HepG2 (cell line): ENCODE measurements at regions not wholly inside any gene's neighbourhood (a gene's known extent, or its start where the extent isn't known, plus 50 kb on each side); places are given as distances from the start of the nearest gene placed in this dataset.

Experiments
- ATAC-seq: fragments of 200-7000 bp; cut with Tn5 transposase; 3 replicates; pipeline ENCODE4 v1.9.1; 2020; ENCODE audit warnings: mild to moderate bottlenecking, moderate library complexity
- BruUV-seq: library from RNA; stranded (reverse); fragments of 400-500 nt; replicated peaks from 2 replicates; lab custom pipeline; 2021; lab: Mats Ljungman, UMichigan
- CTCF ChIA-PET: fragments of 300-600 bp; formaldehyde crosslinking; extraction: SDS; loops from one replicate; lab custom pipeline; 2021; ENCODE audit warnings: low total read pairs, inconsistent platforms, low intra/inter-chr PET ratio; lab: Yijun Ruan, JAX
- POLR2A ChIA-PET: fragments of 350-600 bp; sonication (Branson Sonifier 250); formaldehyde crosslinking; loops from one replicate; lab custom pipeline; 2020; ENCODE audit warnings: antibody characterized with exemption, inconsistent platforms; lab: Yijun Ruan, JAX
- DNase-seq: peaks from one replicate; pipeline ENCODE4 v3.0.0-alpha.2; 2015; ENCODE audit warnings: low spot score
- FAIRE-seq: peaks from 3 replicates; lab custom pipeline; 2011; peaks lifted over from hg19 to GRCh38; lab: Jason Lieb, UNC
- H2AFZ ChIP-seq: one replicate; pipeline ENCODE4 v1.6.1; 2011; ENCODE audit warnings: low read length, inconsistent platforms
- H3K27ac ChIP-seq: fragments of 300-600 bp; 3 replicates; pipeline ENCODE4 v1.8.0; 2011; ENCODE audit warnings: mixed run types, mild to moderate bottlenecking, mixed read lengths, low read length, inconsistent platforms; ENCODE audit not compliant: insufficient read depth; ENCODE audit errors: extremely low read length
- H3K27me3 ChIP-seq, 2 experiments: fragments of 200-600 bp in 1 of 2; 2 replicates in 1 of 2; 3 replicates in 1 of 2; pipeline versions ENCODE4 v1.6.0 to v1.8.0; 2011; ENCODE audit warnings: low read length in 2 of 2, mild to moderate bottlenecking in 2 of 2, moderate library complexity in 2 of 2, inconsistent platforms in 1 of 2; ENCODE audit not compliant: insufficient read depth in 2 of 2, control insufficient read depth in 1 of 2
- H3K36me3 ChIP-seq, 2 experiments: fragments of 200-600 bp in 1 of 2; replicated peaks in 1 of 2; 2 replicates in 1 of 2; 3 replicates in 1 of 2; pipeline versions ENCODE4 v1.5.1 to v1.8.0; 2011; ENCODE audit warnings: low read length in 2 of 2, inconsistent platforms in 1 of 2; ENCODE audit not compliant: insufficient read depth in 2 of 2, control insufficient read depth in 1 of 2
- H3K4me1 ChIP-seq: 2 replicates; pipeline ENCODE4 v1.5.1; 2012; ENCODE audit warnings: low read length, inconsistent platforms; ENCODE audit not compliant: insufficient read depth
- H3K4me2 ChIP-seq: 2 replicates; pipeline ENCODE4 v1.6.0; 2011; ENCODE audit warnings: low read depth, low read length, inconsistent platforms
- H3K4me3 ChIP-seq, 3 experiments: fragments of 200-600 bp in 1 of 3; sonication (generic), shearing (Covaris generic) in 1 of 3; replicated peaks in 1 of 3; 2 replicates each; pipeline ENCODE4 v1.5.1; 2011 to 2016; ENCODE audit warnings: low read length in 3 of 3, inconsistent platforms in 2 of 3, low read depth in 2 of 3, mild to moderate bottlenecking in 2 of 3, control low read depth in 1 of 3, mixed read lengths in 1 of 3; ENCODE audit not compliant: insufficient read depth in 1 of 3
- H3K79me2 ChIP-seq: one replicate; pipeline ENCODE4 v1.6.1; 2011; ENCODE audit warnings: low read length, inconsistent platforms; ENCODE audit not compliant: insufficient read depth
- H3K9ac ChIP-seq: 2 replicates; pipeline ENCODE4 v1.6.0; 2011; ENCODE audit warnings: mild to moderate bottlenecking, low read depth, low read length, inconsistent platforms; ENCODE audit not compliant: insufficient read depth
- H3K9me3 ChIP-seq: 2 replicates; pipeline ENCODE4 v1.5.1; 2012; ENCODE audit warnings: mild to moderate bottlenecking, low read length
- H4K20me1 ChIP-seq: 2 replicates; pipeline ENCODE4 v1.6.0; 2011; ENCODE audit warnings: inconsistent platforms, mild to moderate bottlenecking, low read length, moderate library complexity; ENCODE audit not compliant: insufficient read depth
- CTCF ChIP-seq: sonication (generic); formaldehyde crosslinking; IDR thresholded peaks from 2 replicates; pipeline ENCODE4 v1.5.0; 2020; ENCODE audit warnings: mild to moderate bottlenecking, missing genetic modification reagents, moderate library complexity
- E2F5 ChIP-seq: sonication (generic); formaldehyde crosslinking; conservative IDR thresholded peaks from 2 replicates; pipeline ENCODE4 v1.4.0; 2020; ENCODE audit warnings: missing genetic modification reagents
- FOXM1 ChIP-seq: sonication (generic); formaldehyde crosslinking; IDR thresholded peaks from 2 replicates; pipeline ENCODE4 v1.5.0; 2020; ENCODE audit warnings: missing genetic modification reagents
- IKZF4 ChIP-seq: sonication (generic); formaldehyde crosslinking; IDR thresholded peaks from 2 replicates; pipeline ENCODE4 v1.5.1; 2020; ENCODE audit warnings: borderline replicate concordance, mild to moderate bottlenecking, low read depth, missing genetic modification reagents; ENCODE audit errors: not compliant biosample characterization
- KDM2A ChIP-seq: sonication (generic); formaldehyde crosslinking; IDR thresholded peaks from 2 replicates; pipeline ENCODE4 v1.4.0; 2020; ENCODE audit warnings: low read depth, missing genetic modification reagents, borderline replicate concordance
- MYPOP ChIP-seq: sonication (generic); formaldehyde crosslinking; IDR thresholded peaks from 2 replicates; pipeline ENCODE4 v1.8.1; 2023; ENCODE audit warnings: mild to moderate bottlenecking, moderate library complexity, missing genetic modification reagents
- ZBTB37 ChIP-seq: sonication (generic); formaldehyde crosslinking; IDR thresholded peaks from 2 replicates; pipeline ENCODE4 v1.4.0; 2020; ENCODE audit warnings: mild to moderate bottlenecking, missing genetic modification reagents
- ZFAT ChIP-seq: sonication (generic); formaldehyde crosslinking; conservative IDR thresholded peaks from 2 replicates; pipeline ENCODE4 v1.8.1; 2023; ENCODE audit warnings: missing genetic modification reagents, inconsistent platforms
- ZNF501 ChIP-seq: sonication (generic); formaldehyde crosslinking; IDR thresholded peaks from 2 replicates; pipeline ENCODE4 v1.5.1; 2020; ENCODE audit warnings: mild to moderate bottlenecking, moderate library complexity, missing genetic modification reagents
- ZNF768 ChIP-seq: sonication (generic); formaldehyde crosslinking; IDR thresholded peaks from 2 replicates; pipeline ENCODE4 v1.4.0; 2020; ENCODE audit warnings: missing genetic modification reagents
- WGBS: methylation state at CpG from one replicate; pipeline ENCODE4 v1.1.6; 2017; ENCODE audit warnings: low lambda C conversion rate; 5-methylcytosine and 5-hydroxymethylcytosine counted together
- in situ Hi-C: cut with HindIII; loops from 2 replicates; pipeline ENCODE4 v1.10.0; 2017; ENCODE audit warnings: low pct_unique_long_range_greater_than_20kb; ENCODE audit not compliant: extremely low pct_ligation_motif_present
- intact Hi-C: fragments of 100-400 bp; cut with micrococcal nuclease; formaldehyde crosslinking; loops from one replicate; pipeline ENCODE4 v1.10.0; 2022; ENCODE audit not compliant: unreplicated experiment

- TF ChIP-seq MYPOP (no peak), IKZF4 (CRISPR knock-in tag) (no peak), ZNF501 (CRISPR knock-in tag) (no peak), KDM2A (CRISPR knock-in tag) (peak; percentile 25; the same call in 1 of the 2 replicates), E2F5 (no peak), CTCF (CRISPR knock-in tag) (peak; percentile 81)
Measured at GRCh38 chr5:72611118-72611730, 104.0 kb upstream of the ZNF366 start (continued).

- no peak overlapping the region for H3K27ac ChIP-seq
- ChIA-PET CTCF (no interaction called here), POLR2A (no interaction called here)
- H3K9me3 ChIP-seq = no peaks in the 10 kb centered on the region
- WGBS = 54% methylated on average over 3 of the region's 3 CpGs
- H3K79me2 ChIP-seq = no peaks in the 10 kb centered on the region
- ATAC-seq = no peak
- FAIRE-seq = no peak
- no peaks in the 10 kb centered on the region for H3K36me3 ChIP-seq
- intact Hi-C loops (no loop called here), in situ Hi-C loops (no loop called here)
- H3K9ac ChIP-seq = no peak overlapping the region
- H3K27me3 ChIP-seq = peaks cover 0 to 4% of the 10 kb centered on the region in 2 experiments; a peak in 1 of 5 replicates
- H2AFZ ChIP-seq = no peak overlapping the region
- TF ChIP-seq ZNF768 (CRISPR knock-in tag) (no peak), ZFAT (CRISPR knock-in tag) (no peak), ZBTB37 (CRISPR knock-in tag) (no peak), FOXM1 (no peak)
- H3K4me2 ChIP-seq = no peak overlapping the region
- no peak overlapping the region for H3K4me3 ChIP-seq
- H4K20me1 ChIP-seq = no peaks in the 10 kb centered on the region
- DNase-seq = no peak
- BruUV-seq = no TSS peak
- H3K4me1 ChIP-seq = no peaks in the 10 kb centered on the region
Measured at GRCh38 chr5:72608926-72609325, 101.7 kb upstream of the ZNF366 start.
